Esophagus squamous epithelium (tissue), 5 donors: ENCODE measurements at regions not wholly inside any gene's neighbourhood (a gene's known extent, or its start where the extent isn't known, plus 50 kb on each side); places are given as distances from the start of the nearest gene placed in this dataset.
A peak's percentile ranks its signal among the peaks of the same experiment; 100 is the strongest.

ENCODE experiments used
- DNase-seq: peaks from one replicate; lab custom pipeline; 2025; lab: John Stamatoyannopoulos, UW
- H3K27ac ChIP-seq, 4 donors: fragments of 200-600 bp; sonication (generic); one replicate each; pipeline ENCODE4 v1.5.1; 2016 to 2019; ENCODE audit warnings: mild to moderate bottlenecking in 1 of 4
- H3K27me3 ChIP-seq, 4 donors: fragments of 200-600 bp; sonication (generic); 1 replicate in 3 of 4; 2 replicates in 1 of 4; pipeline versions ENCODE4 v1.5.1 to v1.6.0; 2017 to 2021; ENCODE audit warnings: antibody characterized with exemption in 1 of 4
- H3K36me3 ChIP-seq, 3 donors: fragments of 200-600 bp; sonication (generic); one replicate each; pipeline ENCODE4 v1.5.1; 2016 to 2019
- H3K4me1 ChIP-seq, 3 donors: fragments of 200-600 bp; sonication (generic); one replicate each; pipeline ENCODE4 v1.5.1; 2017 to 2019
- H3K4me3 ChIP-seq, 4 donors: fragments of 200-600 bp; sonication (generic); 1 replicate in 3 of 4; 2 replicates in 1 of 4; pipeline ENCODE4 v1.5.1; 2016 to 2019; ENCODE audit warnings: mild to moderate bottlenecking in 2 of 4, moderate library complexity in 1 of 4
- H3K9me3 ChIP-seq, 3 donors: fragments of 200-600 bp; sonication (generic); one replicate each; pipeline ENCODE4 v1.5.1; 2016 to 2019
- POLR2A ChIP-seq, 4 donors: fragments of 450-650 bp; IDR thresholded peaks; one replicate each; pipeline ENCODE4 v1.6.1; 2017; ENCODE audit warnings: antibody characterized with exemption in 4 of 4, mild to moderate bottlenecking in 4 of 4, moderate library complexity in 3 of 4
- WGBS, 2 donors: methylation state at CpG; one replicate each; pipeline ENCODE4 v1.1.5; 2018; 5-methylcytosine and 5-hydroxymethylcytosine counted together
- intact Hi-C: fragments of 100-400 bp; cut with DNase I; formaldehyde crosslinking; loops from one replicate; pipeline ENCODE4 v1.15.0; 2022
- TF ChIP-seq, protein P1 (sequence below), 6 experiments: fragments of 450-650 bp in 4 of 6; fragments of 200-600 bp in 2 of 6; sonication (generic) in 2 of 6; IDR thresholded peaks; one replicate each; pipeline ENCODE4 v1.5.1; 2016 to 2019; ENCODE audit warnings: antibody characterized with exemption in 6 of 6, mild to moderate bottlenecking in 4 of 6, moderate library complexity in 4 of 6
- donor health status: DM: yes; HTN: yes; CAD: no.

DNA sequence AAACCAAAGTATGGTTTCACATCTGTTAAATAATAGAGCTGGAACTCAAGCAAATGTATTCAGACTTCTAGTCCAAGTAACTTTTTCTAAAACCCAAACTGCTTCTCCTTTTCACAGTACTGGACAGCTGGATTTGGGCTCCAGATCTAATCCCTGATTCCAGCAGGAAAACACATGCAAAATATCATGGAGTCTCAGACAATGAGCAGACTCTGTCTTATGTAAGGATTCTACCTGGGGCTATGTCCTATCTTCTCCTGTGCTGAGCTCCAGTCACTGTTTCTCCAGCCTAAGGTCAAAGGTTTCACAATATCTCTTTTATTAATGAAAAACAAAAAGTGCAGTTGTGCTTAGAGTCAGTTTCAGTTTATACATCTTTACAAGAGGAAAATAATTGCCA is 83.2 kb upstream of the EED start:
- DNase-seq = no peak
- Histone ChIP-seq H3K36me3 (no peaks in the 10 kb centered on the region), H3K27me3 (no peaks in the 10 kb centered on the region), H3K4me3 (no peak overlapping the region), H3K27ac (peak overlapping the region in 2 of 4 donors; percentile 35 to 65), H3K9me3 (no peaks in the 10 kb centered on the region), H3K4me1 (peaks cover 0 to 34% (median 28%) of the 10 kb centered on the region in 3 donors)
- intact Hi-C loops = no loop called here
- TF ChIP-seq, protein P1, sequence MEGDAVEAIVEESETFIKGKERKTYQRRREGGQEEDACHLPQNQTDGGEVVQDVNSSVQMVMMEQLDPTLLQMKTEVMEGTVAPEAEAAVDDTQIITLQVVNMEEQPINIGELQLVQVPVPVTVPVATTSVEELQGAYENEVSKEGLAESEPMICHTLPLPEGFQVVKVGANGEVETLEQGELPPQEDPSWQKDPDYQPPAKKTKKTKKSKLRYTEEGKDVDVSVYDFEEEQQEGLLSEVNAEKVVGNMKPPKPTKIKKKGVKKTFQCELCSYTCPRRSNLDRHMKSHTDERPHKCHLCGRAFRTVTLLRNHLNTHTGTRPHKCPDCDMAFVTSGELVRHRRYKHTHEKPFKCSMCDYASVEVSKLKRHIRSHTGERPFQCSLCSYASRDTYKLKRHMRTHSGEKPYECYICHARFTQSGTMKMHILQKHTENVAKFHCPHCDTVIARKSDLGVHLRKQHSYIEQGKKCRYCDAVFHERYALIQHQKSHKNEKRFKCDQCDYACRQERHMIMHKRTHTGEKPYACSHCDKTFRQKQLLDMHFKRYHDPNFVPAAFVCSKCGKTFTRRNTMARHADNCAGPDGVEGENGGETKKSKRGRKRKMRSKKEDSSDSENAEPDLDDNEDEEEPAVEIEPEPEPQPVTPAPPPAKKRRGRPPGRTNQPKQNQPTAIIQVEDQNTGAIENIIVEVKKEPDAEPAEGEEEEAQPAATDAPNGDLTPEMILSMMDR (IDR thresholded peaks at IDR 0.05) = no peak
- no peak for TF ChIP-seq POLR2A (IDR thresholded peaks at IDR 0.05)

DNA sequence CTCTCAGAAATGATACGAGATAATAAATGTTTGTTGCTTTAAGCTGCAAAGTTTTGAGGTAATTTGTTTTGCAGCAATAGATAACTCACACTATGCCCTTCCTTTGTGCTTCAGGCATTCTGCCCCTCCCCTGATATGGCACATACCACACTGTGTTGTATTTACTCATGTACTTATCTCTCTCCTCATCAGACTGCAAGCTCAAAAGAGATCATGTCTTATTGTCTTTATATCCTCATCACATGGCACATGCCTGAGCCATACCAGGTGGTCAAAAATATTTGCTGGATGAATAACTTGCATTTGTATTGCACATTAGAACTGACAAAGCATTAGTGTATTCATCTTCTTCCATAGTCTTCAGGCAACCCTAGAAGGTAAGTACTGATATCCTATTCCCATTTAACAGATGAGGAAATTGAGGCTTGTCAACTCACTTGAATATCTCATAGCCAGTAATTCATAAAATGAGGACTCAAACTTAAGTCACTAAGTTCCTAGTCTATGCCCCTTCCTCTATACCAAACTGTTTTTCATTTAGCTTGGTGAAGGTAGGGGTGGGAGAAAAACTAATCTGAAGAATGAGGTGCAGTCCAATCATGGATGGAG is 83.9 kb upstream of the EED start:
- no peaks in the 10 kb centered on the region for H3K27me3 ChIP-seq
- no peak overlapping the region for H3K4me3 ChIP-seq
- peak overlapping the region in 1 of 4 donors; percentile 35 for H3K27ac ChIP-seq
- H3K36me3 ChIP-seq = no peaks in the 10 kb centered on the region
- TF ChIP-seq POLR2A (IDR thresholded peaks at IDR 0.05) = no peak
- TF ChIP-seq, protein P1 (IDR thresholded peaks at IDR 0.05) = no peak
- no peaks in the 10 kb centered on the region for H3K9me3 ChIP-seq
- intact Hi-C loops = no loop called here
- no peak for DNase-seq
- 33 to 43% methylated on average over 1 of the region's 1 CpG for WGBS, 2 donors
- peaks cover 0 to 34% (median 28%) of the 10 kb centered on the region in 3 donors for H3K4me1 ChIP-seq

DNA sequence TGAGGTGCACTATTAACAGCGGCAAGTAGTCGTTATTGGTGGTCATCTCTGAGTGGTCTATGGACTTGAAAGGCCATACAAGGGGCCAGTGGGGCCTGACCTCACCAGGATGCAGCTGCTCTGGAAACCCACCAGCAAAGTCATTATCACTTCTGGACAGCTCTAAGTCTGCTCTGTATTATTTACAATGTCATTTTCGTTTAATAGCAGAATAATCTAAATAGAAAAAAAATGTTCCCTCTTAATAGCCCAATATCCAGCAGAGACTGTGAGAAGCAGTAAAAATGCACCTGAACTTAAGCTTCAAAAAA is 85.0 kb upstream of the EED start:
- 81% methylated on average over 3 of the region's 3 CpGs for WGBS, 2 donors
- Histone ChIP-seq H3K27ac (no peak overlapping the region), H3K4me3 (no peak overlapping the region), H3K27me3 (no peaks in the 10 kb centered on the region), H3K4me1 (peaks cover 0 to 39% (median 28%) of the 10 kb centered on the region in 3 donors), H3K36me3 (no peaks in the 10 kb centered on the region), H3K9me3 (no peaks in the 10 kb centered on the region)
- no peak for DNase-seq
- intact Hi-C loops = no loop called here
- TF ChIP-seq, protein P1 (IDR thresholded peaks at IDR 0.05) = no peak
- TF ChIP-seq POLR2A (IDR thresholded peaks at IDR 0.05) = no peak

DNA sequence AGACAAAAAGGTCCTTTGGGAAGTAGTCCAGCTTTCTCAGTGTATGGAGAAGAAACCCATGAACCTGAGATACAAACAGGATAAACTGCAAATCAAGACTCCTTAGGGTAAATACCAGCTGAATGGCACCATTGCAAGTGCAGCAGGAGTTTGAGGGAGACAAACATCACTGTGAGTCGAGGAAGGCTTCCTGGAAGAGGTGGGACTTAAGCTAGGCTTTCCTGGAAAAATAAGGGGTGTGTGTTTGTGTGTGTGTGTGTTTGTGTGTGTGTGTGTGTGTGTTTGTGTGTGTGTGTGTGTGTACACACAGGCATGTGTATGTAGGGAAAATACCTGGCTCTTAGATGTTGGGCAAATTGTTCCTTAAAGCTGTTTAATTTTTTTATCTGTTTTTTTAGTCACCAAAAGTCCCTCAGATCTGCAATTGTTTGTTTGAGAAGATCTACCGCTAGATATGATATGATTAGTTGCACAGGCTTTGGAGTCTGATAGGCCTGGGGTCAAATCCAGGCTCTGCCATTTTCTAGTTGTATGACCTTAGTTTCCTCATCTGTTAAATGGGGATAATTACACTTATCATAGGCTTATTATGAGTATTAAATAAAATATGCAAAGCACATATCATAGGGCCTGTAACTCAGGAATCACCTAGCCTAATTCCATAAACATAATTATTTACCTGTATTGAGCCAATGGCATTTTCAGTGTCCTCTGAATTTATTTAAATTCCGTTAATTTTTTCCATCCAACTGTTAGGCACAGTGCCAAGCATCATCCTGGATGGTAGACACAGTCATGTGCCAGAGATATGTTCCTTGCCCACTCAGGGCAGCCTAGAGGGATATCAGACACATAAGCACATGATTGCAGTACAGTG is 85.6 kb upstream of the EED start:
- no peak overlapping the region for H3K4me3 ChIP-seq
- H3K27me3 ChIP-seq = no peaks in the 10 kb centered on the region
- WGBS, 2 donors = 75 to 79% methylated on average over 3 of the region's 3 CpGs
- TF ChIP-seq, protein P1 (IDR thresholded peaks at IDR 0.05) = no peak
- TF ChIP-seq POLR2A (IDR thresholded peaks at IDR 0.05) = no peak
- H3K27ac ChIP-seq = no peak overlapping the region
- DNase-seq = no peak
- no peaks in the 10 kb centered on the region for H3K36me3 ChIP-seq
- intact Hi-C loops = no loop called here
- H3K9me3 ChIP-seq = no peaks in the 10 kb centered on the region
- peaks cover 0 to 39% (median 28%) of the 10 kb centered on the region in 3 donors for H3K4me1 ChIP-seq

DNA sequence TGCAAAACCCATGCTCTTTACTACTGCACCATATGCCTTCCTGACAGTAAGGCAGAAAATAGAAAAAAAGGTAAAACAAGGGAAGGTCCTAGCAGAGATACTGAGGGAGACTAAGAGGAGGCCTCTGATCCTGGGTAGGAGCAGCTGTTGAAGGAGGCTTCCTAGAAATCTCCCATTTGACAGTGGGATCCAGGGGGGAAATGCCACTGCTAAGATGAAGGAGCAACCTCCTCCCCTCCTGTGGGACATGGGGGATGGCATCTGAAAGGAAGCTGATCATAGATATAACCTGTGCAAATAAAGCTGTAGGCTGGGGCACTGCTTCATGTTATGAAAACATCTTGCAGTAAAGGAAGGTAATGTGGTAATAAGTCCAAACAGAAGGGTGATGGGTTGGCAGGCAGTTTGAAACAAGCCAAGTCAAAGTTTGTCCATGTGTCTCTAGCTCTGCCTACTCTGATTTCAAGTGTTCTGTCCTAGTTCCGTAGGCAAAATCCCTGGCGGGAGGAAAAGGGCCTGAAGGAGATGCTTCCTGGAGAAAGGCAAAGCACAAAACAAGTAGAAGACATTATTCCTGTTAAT is 86.7 kb upstream of the EED start:
- no peaks in the 10 kb centered on the region for H3K9me3 ChIP-seq
- 83 to 87% methylated on average over 2 of the region's 2 CpGs for WGBS, 2 donors
- H3K27ac ChIP-seq = no peak overlapping the region
- no peaks in the 10 kb centered on the region for H3K36me3 ChIP-seq
- no peaks in the 10 kb centered on the region for H3K27me3 ChIP-seq
- DNase-seq = no peak
- no peak overlapping the region for H3K4me3 ChIP-seq
- TF ChIP-seq, protein P1 (IDR thresholded peaks at IDR 0.05) = no peak
- no peak for TF ChIP-seq POLR2A (IDR thresholded peaks at IDR 0.05)
- H3K4me1 ChIP-seq = peaks cover 0 to 39% (median 22%) of the 10 kb centered on the region in 3 donors
- intact Hi-C loops = no loop called here
